ENCODE measurements at regions not wholly inside any gene's neighbourhood (a gene's known extent, or its start where the extent isn't known, plus 50 kb on each side); places are given as distances from the start of the nearest gene placed in this dataset.
"Not testable (repeated sequence)": the region's sequence is repeated elsewhere in the genome, so short reads cannot be mapped to it uniquely, and the experiment has no call there.

DNA sequence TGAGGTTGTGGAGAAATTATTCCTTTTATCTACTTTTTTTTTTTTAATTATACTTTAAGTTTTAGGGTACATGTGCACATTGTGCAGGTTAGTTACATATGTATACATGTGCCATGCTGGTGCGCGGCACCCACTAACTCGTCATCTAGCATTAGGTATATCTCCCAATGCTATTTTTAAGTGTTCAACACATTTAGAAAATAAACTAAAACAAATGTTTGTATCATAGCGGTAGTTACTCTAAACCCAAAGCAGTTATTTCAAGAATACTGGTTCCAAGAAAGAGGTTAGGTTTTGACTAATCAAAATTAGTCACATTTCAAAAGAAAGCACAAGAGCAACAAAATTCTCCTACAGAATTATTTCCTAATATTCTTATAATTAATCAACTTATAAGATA is 119.5 kb upstream of the SEM1 start:
- not testable (repeated sequence) for H3K9me3 ChIP-seq (replicated peaks; ENCODE audit: low read length); H3K4me2 ChIP-seq (ENCODE audit: low read length); H3K36me3 ChIP-seq (ENCODE audit: insufficient read depth, low read length); H3K9ac ChIP-seq (ENCODE audit: low read depth, low read length); H3K4me1 ChIP-seq (ENCODE audit: control insufficient read depth, insufficient read depth, low read length); H3K27me3 ChIP-seq (ENCODE audit: control insufficient read depth, insufficient read depth, low read length); H3K4me3 ChIP-seq (ENCODE audit: low read length)

DNA sequence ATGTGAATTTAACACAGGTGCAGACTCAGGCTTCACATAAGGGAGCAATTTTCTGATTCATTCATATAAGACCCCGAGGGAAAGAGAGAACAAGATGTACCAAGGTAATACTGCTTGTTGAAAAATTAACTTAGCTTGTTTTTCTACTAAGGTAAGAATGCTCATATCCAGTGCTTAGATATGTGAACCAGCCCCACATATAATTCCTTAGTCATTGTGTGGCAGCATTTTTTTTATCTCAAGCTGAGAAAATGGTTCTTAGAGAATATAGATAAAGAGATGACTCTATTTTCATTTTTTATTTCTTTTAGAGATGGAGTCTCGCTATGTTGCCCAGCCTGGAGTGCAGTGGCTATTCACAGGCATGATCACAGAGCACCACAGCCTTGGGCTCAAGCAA is 121.8 kb upstream of the SEM1 start:
- H3K4me2 ChIP-seq (ENCODE audit: low read length) = no peak overlapping the region
- no peaks in the 10 kb centered on the region for H3K9me3 ChIP-seq (replicated peaks; ENCODE audit: low read length)
- no peaks in the 10 kb centered on the region for H3K27me3 ChIP-seq (ENCODE audit: control insufficient read depth, insufficient read depth, low read length)
- H3K9ac ChIP-seq (ENCODE audit: low read depth, low read length) = no peak overlapping the region
- peaks cover 12% of the 10 kb centered on the region for H3K4me1 ChIP-seq (ENCODE audit: control insufficient read depth, insufficient read depth, low read length)
- H3K4me3 ChIP-seq (ENCODE audit: low read length) = no peak overlapping the region
- H3K36me3 ChIP-seq (ENCODE audit: insufficient read depth, low read length) = no peaks in the 10 kb centered on the region

DNA sequence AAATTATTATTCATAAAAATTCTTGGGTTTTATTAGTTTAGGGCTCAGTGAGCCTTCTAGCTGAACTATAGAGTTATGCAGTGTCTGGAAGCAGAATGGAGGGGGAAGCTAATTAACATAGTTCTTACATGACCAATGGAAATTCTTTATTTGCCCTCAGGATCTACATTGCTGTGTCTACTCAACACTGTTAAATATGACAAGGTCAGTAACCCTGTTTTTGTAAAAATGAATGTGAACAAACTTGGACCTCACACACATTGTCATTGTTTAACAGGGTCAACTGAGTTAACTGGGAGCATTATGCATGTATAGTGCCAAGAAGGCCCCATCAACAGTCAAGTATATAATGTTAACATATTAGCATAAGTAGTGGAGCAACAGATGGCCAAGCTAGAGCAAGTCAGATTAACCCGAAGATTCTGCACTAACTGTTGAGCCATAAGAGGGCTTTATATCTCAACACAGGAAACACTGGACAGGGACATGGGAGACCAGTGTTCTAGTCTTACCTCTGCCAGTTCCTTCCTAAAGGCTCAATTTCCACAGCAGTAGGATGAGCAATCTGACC is 122.5 kb upstream of the SEM1 start:
- H3K4me3 ChIP-seq (ENCODE audit: low read length) = no peak overlapping the region
- H3K4me1 ChIP-seq (ENCODE audit: control insufficient read depth, insufficient read depth, low read length) = peaks cover 12% of the 10 kb centered on the region
- no peaks in the 10 kb centered on the region for H3K9me3 ChIP-seq (replicated peaks; ENCODE audit: low read length)
- H3K4me2 ChIP-seq (ENCODE audit: low read length) = no peak overlapping the region
- no peaks in the 10 kb centered on the region for H3K27me3 ChIP-seq (ENCODE audit: control insufficient read depth, insufficient read depth, low read length)
- no peaks in the 10 kb centered on the region for H3K36me3 ChIP-seq (ENCODE audit: insufficient read depth, low read length)
- no peak overlapping the region for H3K9ac ChIP-seq (ENCODE audit: low read depth, low read length)

- Histone ChIP-seq H3K36me3 (ENCODE audit: insufficient read depth, low read length) (no peaks in the 10 kb centered on the region), H3K4me3 (ENCODE audit: low read length) (no peak overlapping the region), H3K9ac (ENCODE audit: low read depth, low read length) (no peak overlapping the region), H3K4me2 (ENCODE audit: low read length) (no peak overlapping the region), H3K4me1 (ENCODE audit: control insufficient read depth, insufficient read depth, low read length) (peaks cover 12% of the 10 kb centered on the region), H3K9me3 (replicated peaks; ENCODE audit: low read length) (no peaks in the 10 kb centered on the region), H3K27me3 (ENCODE audit: control insufficient read depth, insufficient read depth, low read length) (peaks cover 5% of the 10 kb centered on the region)
Measured at GRCh38 chr7:96833676-96834453, 124.2 kb upstream of the SEM1 start.

GRCh38 chr7:96836456-96836855 is 126.8 kb upstream of the SEM1 start:
- H3K36me3 ChIP-seq (ENCODE audit: insufficient read depth, low read length) = no peaks in the 10 kb centered on the region
- H3K27me3 ChIP-seq (ENCODE audit: control insufficient read depth, insufficient read depth, low read length) = peaks cover 7% of the 10 kb centered on the region
- H3K4me1 ChIP-seq (ENCODE audit: control insufficient read depth, insufficient read depth, low read length) = peaks cover 12% of the 10 kb centered on the region
- no peak overlapping the region for H3K4me3 ChIP-seq (ENCODE audit: low read length)
- no peaks in the 10 kb centered on the region for H3K9me3 ChIP-seq (replicated peaks; ENCODE audit: low read length)
- no peak overlapping the region for H3K4me2 ChIP-seq (ENCODE audit: low read length)
- H3K9ac ChIP-seq (ENCODE audit: low read depth, low read length) = no peak overlapping the region

- no peaks in the 10 kb centered on the region for H3K36me3 ChIP-seq (ENCODE audit: insufficient read depth, low read length)
- no peaks in the 10 kb centered on the region for H3K9me3 ChIP-seq (replicated peaks; ENCODE audit: low read length)
- no peak overlapping the region for H3K4me3 ChIP-seq (ENCODE audit: low read length)
- H3K9ac ChIP-seq (ENCODE audit: low read depth, low read length) = no peak overlapping the region
- H3K4me1 ChIP-seq (ENCODE audit: control insufficient read depth, insufficient read depth, low read length) = peaks cover 12% of the 10 kb centered on the region
- peaks cover 11% of the 10 kb centered on the region for H3K27me3 ChIP-seq (ENCODE audit: control insufficient read depth, insufficient read depth, low read length)
- no peak overlapping the region for H3K4me2 ChIP-seq (ENCODE audit: low read length)
Measured at GRCh38 chr7:96837593-96837992, 127.9 kb upstream of the SEM1 start.

DNA sequence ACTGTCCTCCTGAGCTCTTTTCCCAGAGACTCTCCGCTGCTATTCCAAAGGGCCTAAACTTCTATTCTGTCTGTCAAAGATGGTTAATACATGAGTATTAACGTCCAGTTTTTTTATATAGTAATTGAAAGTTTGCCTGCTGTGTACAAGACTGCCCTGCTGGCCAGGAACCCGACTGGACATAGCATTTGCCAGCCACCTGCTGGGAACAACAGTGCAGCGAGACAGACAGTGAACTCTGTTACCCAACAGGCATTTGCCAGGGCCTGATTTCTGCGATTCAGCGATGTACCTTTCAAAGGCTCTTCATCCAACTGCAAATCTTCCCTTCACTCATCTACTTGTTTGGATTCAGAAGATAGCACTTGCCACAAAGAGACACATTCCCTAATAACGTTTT is 128.8 kb upstream of the SEM1 start:
- H3K4me3 ChIP-seq (ENCODE audit: low read length) = no peak overlapping the region
- H3K4me2 ChIP-seq (ENCODE audit: low read length) = no peak overlapping the region
- peaks cover 9% of the 10 kb centered on the region for H3K4me1 ChIP-seq (ENCODE audit: control insufficient read depth, insufficient read depth, low read length)

DNA sequence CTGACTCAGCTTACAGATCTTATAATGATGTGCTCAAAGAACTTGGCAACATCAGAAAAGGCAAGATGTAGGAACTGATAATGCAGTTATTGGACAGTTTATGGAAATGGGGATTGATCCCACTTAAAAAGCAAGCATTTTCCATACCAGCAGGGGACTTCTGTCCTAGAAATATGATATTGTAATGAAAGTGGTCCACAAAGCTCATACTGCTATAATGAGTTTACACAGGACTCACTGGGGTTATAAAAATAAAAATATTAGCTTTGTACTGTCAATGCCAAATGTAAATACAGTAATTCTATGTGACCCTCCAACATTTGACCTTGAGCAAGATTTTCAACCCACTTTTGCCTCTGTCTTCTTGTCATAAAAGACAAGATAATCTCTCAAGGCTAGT is 145.5 kb upstream of the SEM1 start:
- no peaks in the 10 kb centered on the region for H3K27me3 ChIP-seq (ENCODE audit: control insufficient read depth, insufficient read depth, low read length)
- H3K9me3 ChIP-seq (replicated peaks; ENCODE audit: low read length) = no peaks in the 10 kb centered on the region
- no peaks in the 10 kb centered on the region for H3K36me3 ChIP-seq (ENCODE audit: insufficient read depth, low read length)
- no peak overlapping the region for H3K4me2 ChIP-seq (ENCODE audit: low read length)
- no peak overlapping the region for H3K4me3 ChIP-seq (ENCODE audit: low read length)
- no peak overlapping the region for H3K9ac ChIP-seq (ENCODE audit: low read depth, low read length)
- H3K4me1 ChIP-seq (ENCODE audit: control insufficient read depth, insufficient read depth, low read length) = no peaks in the 10 kb centered on the region

More for the DNA sequence above, 128.8 kb upstream of the SEM1 start:
- H3K9ac ChIP-seq (ENCODE audit: low read depth, low read length) = no peak overlapping the region
- peaks cover 11% of the 10 kb centered on the region for H3K27me3 ChIP-seq (ENCODE audit: control insufficient read depth, insufficient read depth, low read length)
- no peaks in the 10 kb centered on the region for H3K9me3 ChIP-seq (replicated peaks; ENCODE audit: low read length)
- no peaks in the 10 kb centered on the region for H3K36me3 ChIP-seq (ENCODE audit: insufficient read depth, low read length)

DNA sequence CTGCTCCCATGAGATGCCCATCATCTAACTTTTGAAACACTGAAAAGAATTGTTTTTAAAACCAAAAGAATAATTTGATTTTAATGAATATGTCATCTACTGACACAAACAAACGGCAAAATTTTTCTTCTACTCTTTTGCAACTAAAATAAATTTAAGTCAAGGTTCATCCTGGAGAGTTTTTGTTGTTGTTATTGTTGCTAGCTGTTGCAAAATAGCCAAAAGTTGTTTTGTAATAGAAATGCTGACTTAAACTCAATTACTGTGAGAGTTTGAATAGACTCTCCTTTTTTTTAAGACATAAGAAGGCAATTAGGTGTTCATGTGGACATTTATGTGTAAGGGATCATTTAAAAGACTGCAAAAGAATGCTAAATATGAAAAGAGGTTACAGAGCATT is 146.0 kb upstream of the SEM1 start:
- no peaks in the 10 kb centered on the region for H3K9me3 ChIP-seq (replicated peaks; ENCODE audit: low read length)
- H3K9ac ChIP-seq (ENCODE audit: low read depth, low read length) = no peak overlapping the region

DNA sequence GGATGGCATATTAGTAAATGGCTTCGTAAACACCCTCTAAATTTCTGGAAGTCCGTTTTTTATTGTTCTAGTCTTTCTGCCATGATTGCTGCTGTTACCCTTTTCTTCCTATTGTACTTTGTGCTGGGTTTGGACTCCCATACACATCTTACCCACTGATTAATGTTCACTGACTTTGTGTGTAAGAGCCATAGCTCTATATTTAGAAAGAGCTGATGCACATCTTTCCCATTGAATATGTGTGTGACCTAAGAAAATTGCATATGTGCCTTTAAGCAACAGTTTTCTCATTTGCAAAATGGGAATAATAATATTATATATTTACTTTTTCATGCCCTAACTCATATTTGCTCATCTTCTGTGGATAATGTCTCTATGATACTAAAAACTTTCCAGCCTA is 135.8 kb upstream of the DLX6 start:
- Histone ChIP-seq H3K4me3 (ENCODE audit: low read length) (no peak overlapping the region), H3K9ac (ENCODE audit: low read depth, low read length) (no peak overlapping the region), H3K4me2 (ENCODE audit: low read length) (no peak overlapping the region), H3K4me1 (ENCODE audit: control insufficient read depth, insufficient read depth, low read length) (no peaks in the 10 kb centered on the region), H3K27me3 (ENCODE audit: control insufficient read depth, insufficient read depth, low read length) (no peaks in the 10 kb centered on the region), H3K9me3 (replicated peaks; ENCODE audit: low read length) (no peaks in the 10 kb centered on the region), H3K36me3 (ENCODE audit: insufficient read depth, low read length) (no peaks in the 10 kb centered on the region)

More for the DNA sequence above, 146.0 kb upstream of the SEM1 start:
- H3K36me3 ChIP-seq (ENCODE audit: insufficient read depth, low read length) = no peaks in the 10 kb centered on the region
- H3K27me3 ChIP-seq (ENCODE audit: control insufficient read depth, insufficient read depth, low read length) = no peaks in the 10 kb centered on the region
- no peak overlapping the region for H3K4me3 ChIP-seq (ENCODE audit: low read length)
- H3K4me1 ChIP-seq (ENCODE audit: control insufficient read depth, insufficient read depth, low read length) = no peaks in the 10 kb centered on the region
- H3K4me2 ChIP-seq (ENCODE audit: low read length) = no peak overlapping the region

- H3K4me3 ChIP-seq (ENCODE audit: low read length) = no peak overlapping the region
- H3K9ac ChIP-seq (ENCODE audit: low read depth, low read length) = no peak overlapping the region
- no peaks in the 10 kb centered on the region for H3K36me3 ChIP-seq (ENCODE audit: insufficient read depth, low read length)
- H3K4me1 ChIP-seq (ENCODE audit: control insufficient read depth, insufficient read depth, low read length) = no peaks in the 10 kb centered on the region
- no peaks in the 10 kb centered on the region for H3K9me3 ChIP-seq (replicated peaks; ENCODE audit: low read length)
- H3K4me2 ChIP-seq (ENCODE audit: low read length) = no peak overlapping the region
- H3K27me3 ChIP-seq (ENCODE audit: control insufficient read depth, insufficient read depth, low read length) = no peaks in the 10 kb centered on the region
Measured at GRCh38 chr7:96870185-96870584, 135.2 kb upstream of the DLX6 start.

GRCh38 chr7:96870934-96871333 is 134.4 kb upstream of the DLX6 start:
- Histone ChIP-seq H3K27me3 (ENCODE audit: control insufficient read depth, insufficient read depth, low read length) (no peaks in the 10 kb centered on the region), H3K4me3 (ENCODE audit: low read length) (no peak overlapping the region), H3K4me2 (ENCODE audit: low read length) (no peak overlapping the region), H3K4me1 (ENCODE audit: control insufficient read depth, insufficient read depth, low read length) (no peaks in the 10 kb centered on the region), H3K9ac (ENCODE audit: low read depth, low read length) (no peak overlapping the region), H3K36me3 (ENCODE audit: insufficient read depth, low read length) (no peaks in the 10 kb centered on the region), H3K9me3 (replicated peaks; ENCODE audit: low read length) (no peaks in the 10 kb centered on the region)

Measured in skeletal muscle satellite cell (primary cell).